COLO829 (cell line): ENCODE measurements at regions not wholly inside any gene's neighbourhood (a gene's known extent, or its start where the extent isn't known, plus 50 kb on each side); places are given as distances from the start of the nearest gene placed in this dataset.
"Not testable (repeated sequence)": the region's sequence is repeated elsewhere in the genome, so short reads cannot be mapped to it uniquely, and the experiment has no call there.

Source experiments
- DNase-seq: peaks from one replicate; pipeline ENCODE4 v3.0.0; 2012; ENCODE audit warnings: low spot score

DNA sequence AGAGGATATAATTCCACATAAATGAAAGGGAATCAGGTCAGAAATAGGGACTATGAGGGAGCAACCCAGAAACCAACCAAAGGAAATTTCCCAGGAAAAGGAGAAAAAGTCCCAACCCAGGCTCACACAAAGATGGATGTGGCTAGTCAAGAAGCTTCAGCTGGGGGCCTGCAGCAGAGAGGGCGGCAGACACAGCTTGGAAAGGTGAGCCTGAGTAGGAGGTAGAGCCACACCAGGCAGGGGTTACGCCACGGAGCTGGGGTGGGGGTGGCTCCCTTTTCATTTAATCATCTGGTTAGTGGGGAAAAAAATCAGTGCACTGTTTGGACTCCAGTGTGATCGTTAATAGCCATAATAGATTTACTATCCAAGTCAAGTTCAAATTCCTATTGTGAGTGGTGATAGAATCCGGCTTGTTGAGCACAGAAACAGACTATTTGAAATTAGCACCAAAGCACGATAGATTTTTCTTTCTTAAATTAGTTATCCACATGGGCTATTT, 220.6 kb downstream of the TPBG start:
- no peak for DNase-seq

DNA sequence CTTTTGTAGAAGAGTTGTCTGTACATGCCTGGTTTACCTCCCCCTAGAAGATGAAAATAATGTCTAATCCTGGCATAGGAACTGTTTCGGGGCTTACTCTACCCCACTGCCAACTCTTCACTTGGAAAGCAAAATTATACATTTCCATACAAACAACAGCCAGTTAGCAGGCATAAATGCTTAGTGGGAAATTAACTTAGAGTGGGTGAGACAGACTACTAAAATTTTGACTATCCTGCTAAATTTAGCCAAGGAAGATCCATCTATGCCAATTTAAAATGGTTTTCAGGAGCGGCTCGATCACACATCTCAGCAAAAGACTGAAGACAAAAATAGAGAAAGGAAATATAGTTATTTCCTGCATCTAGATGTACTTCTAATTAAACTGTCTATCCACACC, 221.2 kb downstream of the TPBG start:
- DNase-seq, result no peak

DNA sequence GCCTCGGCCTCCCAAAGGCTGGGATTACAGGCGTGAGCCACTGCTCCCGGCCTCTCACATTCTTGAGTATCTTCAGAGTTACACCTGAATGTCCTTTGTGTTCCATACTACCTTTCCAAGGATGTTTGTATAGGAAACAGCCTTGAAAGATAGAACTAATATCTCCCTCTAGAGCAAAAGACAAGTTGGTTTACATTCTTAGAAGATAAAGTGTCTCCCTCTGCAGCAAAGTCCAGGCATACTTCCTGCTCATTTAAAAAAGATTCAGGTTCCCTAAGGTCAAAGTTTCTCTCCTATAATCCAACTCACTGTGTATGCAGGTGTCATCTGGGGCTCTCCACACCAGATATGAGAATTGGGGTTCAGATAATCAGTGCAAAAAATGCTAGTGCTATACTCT, 224.4 kb downstream of the TPBG start:
- DNase-seq, result no peak

DNA sequence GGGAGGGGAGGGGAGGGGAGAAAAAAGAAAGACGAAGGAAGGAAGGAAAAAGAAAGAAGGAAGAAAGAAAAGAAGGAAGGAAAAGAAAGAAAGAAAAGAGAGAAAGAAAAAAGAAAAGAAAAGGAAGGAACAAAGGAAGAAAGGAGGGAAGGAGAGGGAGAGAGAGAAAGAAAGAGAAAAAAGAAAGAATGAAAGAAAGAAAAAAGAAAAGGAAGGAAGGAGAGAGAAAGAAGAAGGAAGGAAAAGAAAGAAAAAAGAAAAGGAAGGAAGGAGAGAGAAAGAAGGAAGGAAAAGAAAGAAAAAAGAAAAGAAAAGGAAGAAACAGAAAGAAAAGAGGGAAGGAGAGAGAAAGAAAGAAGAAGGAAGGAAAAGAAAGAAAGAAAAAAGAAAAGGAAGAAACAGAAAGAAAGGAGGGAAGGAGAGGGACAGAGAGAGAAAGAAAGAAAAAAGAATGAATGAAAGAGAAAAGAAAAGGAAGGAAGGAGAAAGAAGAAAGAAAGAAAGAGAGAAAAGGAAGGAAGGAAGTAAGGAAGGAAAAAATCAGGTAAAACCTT, 225.3 kb downstream of the TPBG start:
- no peak for DNase-seq

DNA sequence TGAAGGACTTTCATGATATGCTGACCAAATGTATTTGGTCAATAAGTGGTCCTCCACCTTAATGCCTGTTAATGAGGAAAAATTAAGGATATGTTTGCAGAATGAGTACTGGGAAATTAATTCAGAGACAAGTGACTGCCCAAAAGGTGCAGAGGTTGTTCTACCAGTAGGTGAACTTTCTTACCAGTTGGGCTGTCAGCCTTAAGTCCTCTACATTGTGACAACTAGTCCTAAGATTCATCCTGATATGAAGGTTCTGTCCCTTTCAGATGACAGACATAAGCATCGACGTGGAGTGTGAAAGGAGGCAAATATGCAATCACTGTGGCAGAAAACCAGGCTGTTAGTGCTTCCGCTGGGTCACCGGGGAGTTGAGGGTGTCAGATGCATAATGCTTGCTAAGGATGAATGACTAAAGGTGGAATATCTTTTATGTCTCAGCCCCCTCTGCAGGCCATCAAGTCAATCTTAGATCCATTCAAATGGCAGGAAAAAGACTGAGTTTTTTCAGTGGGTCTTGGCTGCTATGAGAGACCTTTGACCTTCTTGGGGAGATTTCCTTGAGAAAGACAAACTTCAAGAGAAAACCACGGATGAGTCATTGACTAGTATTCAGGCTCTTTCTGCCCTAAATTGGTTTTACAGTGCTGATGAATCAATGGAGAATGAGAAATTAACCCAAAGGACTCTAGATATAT, 226.0 kb downstream of the TPBG start:
- peak; percentile 11 for DNase-seq

DNA sequence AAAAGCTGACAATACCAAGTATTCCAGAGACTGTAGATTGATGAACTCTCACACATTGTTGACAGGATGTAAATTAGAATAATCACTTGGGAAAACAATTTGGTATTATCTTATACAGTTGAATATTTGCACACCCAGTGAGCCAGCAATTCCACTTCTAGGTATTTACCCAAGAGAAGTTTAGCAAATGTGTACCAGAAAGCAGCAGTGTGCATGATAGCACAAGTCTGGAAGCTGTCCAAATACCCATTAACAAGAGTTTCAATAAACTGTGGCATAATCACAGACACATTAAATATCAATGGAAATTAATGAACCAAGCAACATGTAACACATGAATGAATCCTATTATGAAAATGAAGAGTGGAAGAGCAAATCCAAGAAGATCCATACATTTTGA, 233.6 kb downstream of the TPBG start:
- DNase-seq, result no peak

DNA sequence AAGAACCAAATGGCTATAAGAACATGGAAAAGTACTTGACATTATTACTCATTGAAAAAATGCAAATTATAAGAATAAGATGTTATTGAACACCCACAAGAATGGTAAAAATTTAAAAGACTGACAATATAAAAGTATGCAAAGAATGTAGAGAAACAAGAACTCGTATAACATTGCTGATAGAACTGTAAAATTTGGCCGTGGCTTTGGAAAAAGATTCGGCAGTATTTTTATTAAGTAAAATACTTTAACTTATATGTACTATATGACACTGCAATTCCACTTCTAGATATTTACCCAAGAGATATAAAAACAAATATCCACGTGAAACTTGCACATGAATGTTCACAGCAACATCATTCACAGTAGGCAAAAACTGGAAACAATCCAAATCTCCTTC, 239.2 kb downstream of the TPBG start:
- no peak for DNase-seq

DNA sequence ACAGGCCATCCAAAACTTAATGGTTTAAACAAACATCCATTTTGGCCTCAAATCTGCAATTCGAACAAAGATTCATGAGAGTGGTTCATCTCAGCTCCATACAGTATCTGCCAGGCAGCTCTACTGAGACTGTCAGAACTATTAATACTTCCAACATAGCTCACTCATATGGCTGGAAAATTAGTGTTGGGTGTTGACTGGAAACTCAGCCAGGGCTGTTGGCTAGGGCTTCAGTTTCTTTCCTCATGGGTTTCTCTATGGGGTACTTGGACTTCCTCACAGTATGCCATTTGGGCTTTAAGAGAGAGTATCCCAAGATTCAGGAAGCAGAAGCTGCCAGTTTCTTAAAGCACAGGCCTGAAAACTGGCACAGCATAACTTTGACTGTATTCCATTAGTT, 240.3 kb downstream of the TPBG start:
- DNase-seq, result no peak

DNA sequence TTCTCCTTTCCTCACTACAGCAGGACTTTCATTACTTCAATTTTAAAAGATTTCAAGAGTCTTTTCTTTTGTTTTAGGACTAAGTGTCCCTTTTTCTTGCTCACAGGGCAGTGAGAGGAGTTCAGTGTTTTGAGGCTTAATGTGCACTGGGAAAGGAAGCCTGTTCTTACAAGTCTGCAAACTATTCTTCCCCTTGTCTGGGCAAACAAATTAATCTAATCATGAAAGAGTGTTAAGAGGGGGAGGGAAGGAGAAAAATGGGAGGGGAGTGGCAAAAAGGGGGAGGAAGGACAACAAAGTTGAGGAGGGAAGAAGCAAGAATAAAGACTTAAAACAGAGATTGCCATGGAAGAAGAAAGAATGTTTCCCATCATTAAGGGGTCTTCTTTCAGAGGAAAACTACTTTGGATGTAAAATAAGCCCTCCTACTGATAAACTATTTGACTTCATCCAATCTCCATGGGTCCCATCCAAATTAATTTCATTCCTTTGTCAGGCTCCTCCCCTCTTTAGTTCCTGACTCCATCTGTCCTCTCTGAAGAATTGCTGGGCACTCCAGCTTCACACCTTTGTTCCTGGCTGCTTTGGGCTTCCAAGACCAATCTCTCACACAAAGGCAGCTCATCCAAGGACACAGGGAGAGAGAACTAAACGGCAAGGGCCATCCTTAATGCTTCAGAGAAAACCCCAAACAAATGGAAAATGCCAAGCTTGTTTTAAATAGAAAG, 244.5 kb downstream of the TPBG start:
- DNase-seq, result no peak

DNA sequence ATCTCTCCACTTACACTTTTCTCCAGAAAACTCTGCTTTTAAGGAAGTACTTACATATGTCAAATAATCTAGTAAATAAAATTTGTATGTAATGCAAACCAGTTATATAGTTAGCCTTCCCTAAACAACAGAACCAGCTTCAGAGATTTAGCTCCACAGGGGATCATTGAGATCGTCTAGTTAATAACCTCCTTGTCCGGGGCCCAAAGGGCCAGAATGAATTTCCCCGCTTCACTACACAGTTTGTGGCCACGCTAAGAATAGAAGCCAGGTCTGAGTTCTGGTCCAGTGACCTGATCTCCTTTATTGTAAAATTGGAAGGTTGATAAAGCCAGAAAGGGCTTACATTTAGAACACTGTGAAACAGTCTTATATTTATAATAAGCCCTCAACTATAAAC, 245.2 kb downstream of the TPBG start:
- DNase-seq, result no peak

DNA sequence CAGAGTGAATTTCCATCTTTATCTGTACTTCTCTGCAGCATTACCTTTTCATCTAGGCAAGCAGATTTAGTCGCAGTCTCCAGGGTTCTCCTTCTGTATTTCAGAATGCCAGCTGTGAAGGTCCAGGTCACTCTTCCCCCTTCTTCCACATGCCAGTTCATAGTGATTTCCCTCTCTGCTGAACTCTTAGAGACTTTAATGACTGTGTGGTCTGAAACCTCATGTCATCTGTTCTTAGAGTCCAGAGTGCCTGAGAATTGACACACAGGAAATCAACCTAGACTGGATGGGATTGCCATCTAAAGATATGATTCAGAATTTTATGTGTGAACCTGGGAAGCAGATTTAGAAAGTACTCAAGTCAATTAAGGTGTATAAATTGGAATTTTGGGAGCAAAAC, 248.1 kb downstream of the TPBG start:
- no peak for DNase-seq

DNA sequence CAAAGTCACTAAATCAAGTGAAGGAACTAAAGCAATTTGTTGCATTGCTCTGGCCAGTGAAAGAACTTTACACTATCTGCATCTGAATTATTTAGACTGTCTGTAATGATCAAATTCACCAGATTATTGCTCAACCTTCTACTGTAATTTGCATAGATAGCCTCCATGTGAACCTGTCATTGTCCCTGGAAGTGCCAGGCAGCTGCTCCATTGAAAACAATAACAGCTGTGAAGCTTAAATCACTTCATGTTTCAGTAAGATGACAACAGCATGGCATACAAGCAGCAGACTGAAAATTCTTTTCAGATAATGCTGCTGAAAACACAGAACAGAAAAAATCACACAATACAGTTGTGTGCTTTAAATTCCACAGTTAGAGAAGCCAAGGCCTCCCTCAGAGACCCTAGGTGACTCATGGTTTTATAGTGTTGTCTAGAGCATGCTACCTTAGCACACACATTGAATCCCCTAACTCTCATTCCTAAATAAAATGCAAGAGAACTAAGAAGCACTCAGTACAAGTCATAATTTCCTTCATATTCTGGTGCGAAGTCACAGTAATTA, 248.9 kb downstream of the TPBG start:
- no peak for DNase-seq

DNA sequence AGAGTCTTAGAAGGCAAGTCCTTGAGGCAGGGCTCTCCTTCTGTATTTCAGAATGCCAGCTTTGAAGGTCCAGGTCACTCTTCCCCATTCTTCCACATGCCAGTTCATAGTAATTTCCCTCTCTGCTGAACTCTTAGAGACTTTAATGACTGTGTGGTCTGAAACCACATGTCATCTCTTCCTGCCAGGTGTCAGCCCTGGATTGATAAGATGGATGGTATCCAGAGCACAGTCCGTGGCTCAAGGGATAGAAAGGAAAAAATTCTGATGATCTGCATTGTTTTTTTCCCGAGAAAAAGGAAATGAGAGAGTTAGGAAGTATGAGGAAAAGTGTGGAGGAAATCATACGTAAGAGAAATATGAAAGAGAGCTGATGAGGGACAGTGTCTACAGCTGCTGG, 250.9 kb downstream of the TPBG start:
- no peak for DNase-seq

DNA sequence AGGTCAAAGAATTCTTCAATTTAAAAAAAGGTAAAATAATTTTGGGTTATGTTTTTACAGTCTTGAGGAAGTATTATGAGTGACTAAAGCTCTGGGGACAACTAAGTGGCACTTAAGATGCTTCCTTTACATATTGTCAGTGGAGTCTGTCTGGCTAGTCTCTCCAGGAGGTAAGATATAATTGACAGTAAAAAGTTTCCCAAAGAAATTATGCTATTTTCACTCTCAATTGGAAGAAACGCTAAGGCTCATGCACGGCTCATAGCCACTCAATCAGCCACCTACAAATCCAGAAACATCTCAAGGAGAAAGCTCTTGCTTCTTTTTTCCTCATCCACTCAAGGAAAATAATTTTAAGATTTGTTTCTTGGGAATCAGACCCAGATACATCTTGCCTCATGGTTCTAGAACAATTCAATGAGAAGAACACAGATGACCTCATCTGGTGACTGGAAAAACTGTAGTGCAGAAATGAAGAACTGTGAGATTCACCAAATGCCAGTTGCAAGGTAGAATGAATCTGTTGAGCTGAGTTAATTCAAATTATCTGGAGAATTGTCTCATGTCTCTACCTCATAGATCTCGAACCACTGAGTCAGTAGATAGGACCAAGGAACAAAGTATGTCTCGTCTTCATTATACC, 252.9 kb downstream of the TPBG start:
- DNase-seq, result no peak

DNA sequence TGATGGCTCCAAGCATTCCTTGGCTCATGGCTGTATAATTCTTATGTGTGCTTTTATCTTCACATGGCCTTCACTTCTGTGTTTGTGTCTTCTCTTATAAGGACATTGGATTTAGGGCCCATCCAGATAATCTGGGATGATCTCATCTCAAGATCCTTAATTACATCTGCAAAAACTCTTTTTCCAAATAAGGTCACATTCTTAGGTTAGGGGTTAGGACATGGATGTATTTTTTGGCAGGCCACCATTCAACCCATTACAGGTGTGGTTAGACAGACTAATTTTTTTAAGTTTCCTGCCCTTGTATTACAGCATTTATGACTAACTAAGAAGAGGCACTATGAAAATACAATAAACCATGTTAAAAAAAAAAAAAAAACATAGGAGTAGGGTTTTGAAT, 254.0 kb downstream of the TPBG start:
- DNase-seq, result no peak

DNA sequence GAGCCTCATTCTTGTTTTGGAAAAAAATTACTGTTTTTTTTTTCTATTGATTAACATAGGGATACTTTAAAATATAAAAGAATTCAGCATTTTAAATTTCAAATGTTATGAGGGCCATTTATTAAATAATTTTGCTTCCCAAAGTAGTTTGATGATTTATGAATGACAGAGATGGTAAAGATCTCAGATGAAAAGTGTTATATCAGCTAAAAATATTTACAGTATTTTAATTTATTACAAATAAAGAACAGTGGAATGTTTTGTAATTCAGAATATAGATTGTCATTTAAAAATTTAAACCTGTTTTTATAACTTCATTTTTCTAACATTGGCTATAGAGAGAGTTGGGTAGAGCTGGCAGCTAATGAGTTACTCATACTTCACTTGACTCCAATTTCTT, 256.0 kb downstream of the TPBG start:
- DNase-seq, result no peak

DNA sequence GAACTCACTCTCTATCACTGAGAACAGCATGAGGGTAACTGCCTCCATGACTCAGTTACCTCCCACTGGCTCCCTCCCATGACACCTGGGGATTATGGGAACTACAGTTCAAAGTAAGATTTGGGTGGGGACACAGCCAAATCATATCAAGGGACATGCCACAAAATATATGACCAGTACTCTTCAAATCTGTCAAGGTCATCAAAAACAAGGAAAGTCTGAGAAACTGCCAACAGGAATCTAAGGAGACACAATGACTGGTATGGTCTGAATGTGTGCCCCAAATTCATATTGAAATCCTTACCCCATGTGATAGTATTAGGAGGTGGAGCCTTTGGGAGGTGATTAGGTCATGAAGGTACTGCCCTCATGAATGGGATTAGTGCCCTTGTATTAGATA, 258.8 kb downstream of the TPBG start:
- no peak for DNase-seq

DNA sequence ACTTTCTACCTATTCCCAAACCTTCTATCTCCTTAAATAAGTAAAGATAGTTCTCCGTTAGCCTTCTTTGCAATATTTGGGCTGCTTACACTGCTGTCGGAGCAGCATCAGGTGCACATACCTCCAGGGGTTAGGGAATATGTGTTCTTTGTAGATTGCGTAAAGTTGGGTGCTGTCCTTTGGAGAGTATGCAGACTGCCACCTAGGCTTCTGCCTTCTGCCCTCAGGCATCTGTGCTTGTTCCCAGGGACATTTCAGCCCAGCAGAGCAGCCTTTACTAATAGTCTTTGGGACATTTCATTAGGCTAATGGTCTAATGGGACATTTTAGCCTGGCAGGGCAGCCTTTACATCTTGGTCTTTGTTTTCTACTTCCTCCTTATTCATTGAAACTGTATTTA, 260.6 kb downstream of the TPBG start:
- DNase-seq, result no peak

DNA sequence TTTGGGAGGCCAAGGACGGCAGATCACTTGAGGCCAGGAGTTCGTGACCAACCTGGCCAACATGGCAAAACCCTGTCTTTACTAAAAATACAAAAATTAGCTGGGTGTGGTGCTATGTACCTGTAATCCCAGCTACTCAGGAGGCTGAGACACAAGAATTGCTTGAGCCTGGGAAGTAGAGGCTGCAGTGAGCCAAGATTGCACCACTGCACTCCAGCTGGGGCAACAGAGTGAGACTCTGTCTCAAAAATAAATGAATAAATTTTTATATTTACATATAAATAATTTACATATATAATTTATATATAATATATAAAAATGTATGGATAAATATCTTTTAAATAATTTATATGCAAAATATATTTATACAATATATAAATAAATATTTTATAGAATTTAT, 263.3 kb downstream of the TPBG start:
- DNase-seq, result not testable (repeated sequence)

DNA sequence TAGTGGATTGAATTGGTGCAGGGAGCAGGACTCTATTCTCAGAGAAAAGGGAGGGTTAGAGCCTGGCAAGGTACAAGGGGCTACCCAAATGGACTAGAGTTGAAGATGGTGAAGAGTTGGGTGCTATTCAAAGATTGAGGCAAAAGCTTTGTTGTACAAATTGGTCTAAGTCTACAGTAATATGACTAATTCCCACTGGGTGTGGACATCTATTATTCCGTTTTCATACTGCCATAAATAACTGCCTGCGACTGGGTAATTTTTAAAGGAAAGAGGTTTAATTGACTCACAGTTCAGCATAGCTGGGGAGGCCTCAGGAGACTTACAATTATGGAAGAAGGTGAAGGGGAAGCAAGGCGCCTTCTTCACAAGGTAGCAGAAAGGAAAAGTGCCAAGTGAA, 266.3 kb downstream of the TPBG start:
- DNase-seq, result no peak

DNA sequence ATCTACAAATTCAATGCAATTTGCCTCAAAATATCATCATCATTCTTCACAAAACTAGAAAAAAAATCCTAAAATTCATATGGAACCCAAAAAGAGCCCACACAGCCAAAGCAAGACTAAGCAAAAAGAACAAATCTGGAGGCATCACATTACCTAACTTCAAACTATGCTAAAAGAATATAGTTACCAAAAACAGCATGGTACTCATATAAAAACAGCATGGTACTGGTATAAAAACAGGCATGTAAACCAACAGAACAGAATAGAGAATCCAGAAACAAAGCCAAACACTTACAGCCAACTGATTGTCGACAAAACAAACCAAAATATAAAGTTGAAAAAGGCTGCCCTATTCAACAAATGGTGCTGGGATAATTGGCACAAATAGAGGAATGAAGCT, 278.1 kb downstream of the TPBG start:
- no peak for DNase-seq

DNA sequence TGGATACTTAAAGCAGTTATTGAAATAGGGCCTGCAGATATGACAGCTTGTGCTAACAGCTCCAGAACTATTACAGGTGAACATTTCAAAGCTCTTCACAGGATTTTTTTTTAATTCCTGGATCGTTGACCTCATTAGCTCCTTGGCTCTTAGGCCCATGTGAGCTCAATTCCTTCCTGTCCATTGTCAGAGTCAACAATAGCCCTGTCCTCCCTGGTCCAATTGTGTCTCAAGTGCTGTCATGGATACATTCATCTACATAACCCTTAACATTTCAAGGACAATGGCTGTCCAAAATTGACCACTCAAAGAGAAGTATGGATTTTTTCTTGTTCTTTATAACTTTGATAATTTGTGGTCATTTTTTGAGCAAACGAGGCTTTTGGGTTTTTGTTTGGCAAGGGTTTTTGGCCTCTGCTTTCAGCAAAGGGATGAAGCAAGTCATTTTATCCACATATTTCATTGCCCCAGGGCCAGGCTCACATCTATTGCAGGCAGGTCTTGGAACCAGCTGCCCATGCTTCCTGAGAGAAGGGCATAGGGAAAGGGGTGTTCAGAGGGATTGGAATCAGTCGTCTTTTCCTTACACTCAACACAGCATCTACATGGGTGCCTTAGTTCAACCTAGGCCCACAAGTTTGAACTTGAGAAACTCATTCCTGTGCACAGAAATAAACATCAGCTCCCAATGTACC, 282.1 kb downstream of the TPBG start:
- no peak for DNase-seq
